Posterior vena cava (tissue), 2 donors: ENCODE measurements at regions not wholly inside any gene's neighbourhood (a gene's known extent, or its start where the extent isn't known, plus 50 kb on each side); places are given as distances from the start of the nearest gene placed in this dataset.
"Not testable (repeated sequence)": the region's sequence is repeated elsewhere in the genome, so short reads cannot be mapped to it uniquely, and the experiment has no call there.

ENCODE experiments used
- DNase-seq: peaks from one replicate; pipeline ENCODE4 v3.0.0-alpha.2; 2020; ENCODE audit warnings: low spot score
- intact Hi-C, 2 donors: fragments of 100-400 bp; cut with DNase I; formaldehyde crosslinking; loops; one replicate each; pipeline versions ENCODE4 v1.14.1 to v1.14.2; 2022 to 2023
- donor health status: DM: yes; HTN: yes; CAD: no.
- donor health status: DM: yes; HTN: yes; CAD: no.

- no peak for DNase-seq
- intact Hi-C loops, result no loop called here
Measured at GRCh38 chr21:38610623-38611251, 112.5 kb upstream of the ERG start.

DNA sequence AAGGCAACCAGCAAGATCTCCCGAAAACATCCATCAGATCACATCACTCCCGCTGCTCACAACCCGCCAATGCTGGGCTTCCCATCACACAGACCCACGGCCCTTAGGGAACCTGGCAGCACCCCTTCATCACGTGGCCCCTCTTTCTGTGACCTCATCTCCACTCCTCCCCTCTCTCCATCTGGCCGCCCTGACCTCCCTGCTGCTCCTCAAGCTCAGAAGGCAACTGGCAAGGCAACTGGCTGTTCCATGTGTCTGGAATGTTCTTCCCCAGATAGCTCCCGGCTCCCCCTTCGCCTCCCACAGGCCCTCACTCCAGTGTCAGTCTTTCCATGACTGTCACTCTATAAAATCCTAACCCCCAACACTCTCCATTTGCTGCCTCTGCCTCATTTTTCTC is 113.0 kb upstream of the ERG start:
- intact Hi-C loops, result no loop called here
- no peak for DNase-seq

GRCh38 chr21:38613686-38614085 is 115.4 kb upstream of the ERG start:
- intact Hi-C loops, result no loop called here
- no peak for DNase-seq

- intact Hi-C loops, result no loop called here
- no peak for DNase-seq
Measured at GRCh38 chr21:38614558-38614957, 116.3 kb upstream of the ERG start.

DNA sequence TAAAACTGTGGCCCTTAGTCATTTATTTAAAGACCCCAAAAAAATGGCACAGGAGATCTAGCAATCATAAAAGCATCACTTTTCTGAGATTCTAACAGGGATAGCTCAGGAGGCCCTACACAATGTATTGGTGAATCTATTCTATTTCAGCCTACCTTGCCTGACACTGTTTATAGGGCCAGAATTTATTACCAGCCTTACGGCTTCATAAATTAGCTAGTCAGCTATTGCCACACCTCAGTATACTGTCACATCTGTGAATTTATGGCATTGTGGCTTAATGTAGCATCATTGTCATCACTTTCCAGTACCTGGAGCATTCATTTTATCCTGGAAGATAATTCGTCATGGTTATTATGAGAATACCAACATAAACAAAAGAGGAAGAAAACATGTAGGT is 121.2 kb upstream of the ERG start:
- no peak for DNase-seq
- intact Hi-C loops, result no loop called here

GRCh38 chr21:38619992-38620479 is 121.8 kb upstream of the ERG start:
- intact Hi-C loops, result no loop called here
- DNase-seq, result peak; percentile 92

GRCh38 chr21:38621132-38621531 is 122.9 kb upstream of the ERG start:
- DNase-seq, result no peak
- intact Hi-C loops, result no loop called here

DNA sequence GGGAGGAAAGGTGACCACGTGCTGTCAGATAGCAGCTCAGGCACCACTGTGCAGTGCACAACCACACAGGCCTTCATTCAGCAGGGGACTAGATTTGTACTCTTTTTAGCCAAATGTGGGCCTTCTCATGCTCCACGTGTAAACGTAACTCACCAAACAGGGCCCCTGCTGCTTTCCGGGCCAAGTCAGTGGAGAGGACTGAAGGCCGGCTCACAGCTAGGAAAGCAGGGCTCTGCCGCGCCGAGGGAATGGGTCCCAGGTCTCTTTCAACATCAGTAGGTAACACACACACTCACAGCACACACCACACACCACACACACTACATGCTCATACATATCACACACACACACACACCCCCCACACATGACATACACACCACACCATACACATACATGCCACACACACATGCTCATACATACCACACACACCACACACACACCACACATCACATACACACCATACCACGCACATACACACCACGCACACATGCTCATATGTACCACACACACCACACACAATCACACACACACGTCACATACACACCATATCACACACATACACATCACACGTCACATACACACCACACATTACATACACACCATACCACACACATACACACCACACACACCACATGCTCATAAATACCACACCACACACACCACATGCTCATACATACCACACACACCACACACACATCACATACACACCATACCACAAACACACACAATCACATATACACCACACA is 124.0 kb upstream of the ERG start:
- intact Hi-C loops, result no loop called here
- DNase-seq, result no peak

DNA sequence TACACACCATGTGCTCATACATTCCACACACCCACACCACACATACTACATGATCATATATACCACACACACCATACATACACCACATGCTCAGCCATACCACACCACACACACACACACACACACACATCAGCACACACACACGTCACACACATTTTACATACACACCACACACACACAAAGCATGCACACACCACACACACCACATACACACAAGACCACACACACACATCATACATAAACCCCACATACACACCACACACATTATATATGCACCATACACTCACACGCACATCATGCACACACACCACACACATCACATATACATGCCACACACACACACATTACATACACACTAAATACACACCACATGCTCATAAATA is 124.5 kb upstream of the ERG start:
- DNase-seq, result no peak
- intact Hi-C loops, result no loop called here

DNA sequence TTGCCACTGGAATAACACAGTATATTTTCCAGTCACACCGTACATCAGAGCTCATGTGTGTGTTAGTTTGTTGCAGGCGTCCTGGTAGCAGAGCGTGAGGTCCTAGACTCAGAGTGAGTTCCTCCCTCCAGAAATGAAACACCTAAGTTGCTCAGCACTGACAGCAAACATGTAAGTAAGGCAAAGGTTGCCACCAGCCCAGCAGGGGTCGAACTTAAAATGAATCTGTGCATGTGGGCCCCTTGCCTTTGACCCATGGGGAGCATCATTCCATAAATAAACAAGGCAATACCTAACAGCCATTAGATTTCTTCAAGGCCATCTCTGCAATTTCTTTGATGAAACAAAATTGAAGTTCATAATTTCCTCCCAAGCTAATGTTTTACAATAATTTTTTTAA is 125.3 kb upstream of the ERG start:
- intact Hi-C loops, result no loop called here
- no peak for DNase-seq

DNA sequence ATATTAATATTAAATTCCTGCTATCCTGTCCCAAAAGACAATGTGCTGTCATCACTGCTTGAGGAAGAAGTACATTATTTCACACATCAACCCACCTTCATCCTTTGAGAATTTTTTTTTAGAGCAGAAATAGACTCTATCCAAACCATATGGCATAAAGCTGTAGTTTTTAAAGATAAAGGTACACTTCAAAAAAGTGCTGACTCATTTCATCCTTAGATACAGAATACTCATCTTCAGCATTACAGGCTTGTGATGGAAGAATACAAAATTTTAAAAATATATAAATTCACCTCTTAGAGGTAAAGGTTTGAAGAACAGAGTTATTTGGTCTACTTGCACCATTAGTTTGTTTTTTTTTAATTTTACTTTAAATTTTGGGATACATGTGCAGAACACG is 126.7 kb upstream of the ERG start:
- intact Hi-C loops, result no loop called here
- DNase-seq, result no peak

DNA sequence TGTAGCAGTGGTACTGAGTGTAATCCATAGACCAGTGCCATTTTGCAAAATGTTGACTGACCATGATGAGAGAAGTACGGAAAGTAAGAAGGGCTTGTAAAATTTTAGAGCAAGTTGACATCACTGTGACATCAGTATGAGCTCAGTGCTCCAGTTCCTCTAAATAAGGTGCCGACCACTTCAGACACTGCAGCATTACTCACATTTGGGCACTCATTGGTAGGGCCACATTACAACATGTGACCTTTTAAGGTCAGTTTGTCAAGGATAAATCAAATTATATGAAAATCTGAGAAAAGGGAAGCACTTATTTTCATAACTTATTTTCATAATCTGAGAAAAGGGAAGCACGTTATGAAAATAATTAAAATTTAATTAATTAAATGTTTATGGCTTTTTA is 128.0 kb upstream of the ERG start:
- no peak for DNase-seq
- intact Hi-C loops, result no loop called here

- DNase-seq, result no peak
- intact Hi-C loops, result no loop called here
Measured at GRCh38 chr21:38628349-38628748, 130.1 kb upstream of the ERG start.

DNA sequence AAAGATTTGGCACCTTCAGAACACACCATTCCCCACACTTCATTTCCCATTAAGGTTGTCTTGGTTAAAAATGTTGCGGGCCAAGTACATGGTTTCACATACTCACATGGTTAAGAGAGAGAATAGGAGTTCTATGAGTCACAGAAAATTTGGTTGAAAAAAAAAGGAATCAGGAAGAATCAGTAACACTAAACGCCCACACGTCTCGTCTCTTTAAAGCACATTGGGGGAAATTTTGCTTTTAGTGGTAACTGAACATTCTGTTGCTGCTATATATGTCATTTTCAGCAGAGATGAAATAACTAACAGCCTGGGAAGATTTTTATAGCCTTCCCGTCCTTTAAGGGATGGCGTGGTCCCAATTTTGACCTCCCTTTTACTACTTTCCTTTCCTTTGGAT is 132.9 kb upstream of the ERG start:
- no peak for DNase-seq
- intact Hi-C loops, result no loop called here

GRCh38 chr21:38631676-38632075 is 133.4 kb upstream of the ERG start:
- intact Hi-C loops, result no loop called here

GRCh38 chr21:38637161-38637560 is 138.9 kb upstream of the ERG start:
- no peak for DNase-seq
- intact Hi-C loops, result no loop called here

More at GRCh38 chr21:38631676-38632075, 133.4 kb upstream of the ERG start:
- no peak for DNase-seq

GRCh38 chr21:38639571-38640354 is 141.5 kb upstream of the ERG start:
- no peak for DNase-seq
- intact Hi-C loops, result no loop called here

- DNase-seq, intact Hi-C loops: not testable (repeated sequence)
Measured at GRCh38 chr21:38640355-38640742, 142.1 kb upstream of the ERG start.

- no peak for DNase-seq
- intact Hi-C loops, result no loop called here
Measured at GRCh38 chr21:38643404-38644023, 145.2 kb upstream of the ERG start.

DNA sequence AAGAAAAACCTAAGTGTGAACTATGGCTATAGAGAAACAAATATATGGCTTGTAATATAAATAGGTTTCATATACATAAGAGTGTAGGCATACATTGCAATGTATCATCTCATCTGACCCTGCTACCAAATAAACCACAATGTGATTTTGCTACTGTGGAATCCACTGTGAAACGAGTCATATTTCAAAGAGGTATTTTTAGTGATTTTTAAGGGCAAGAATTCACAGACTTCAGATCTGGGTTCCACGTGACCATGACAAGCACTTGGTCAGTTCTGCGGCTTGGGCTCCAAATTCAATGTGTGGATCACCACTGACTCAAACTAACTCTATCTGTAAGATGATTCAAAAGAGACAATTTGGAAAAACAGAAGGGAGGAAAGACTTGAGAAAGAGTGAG is 147.0 kb upstream of the ERG start:
- intact Hi-C loops, result no loop called here
- no peak for DNase-seq
